NB4 (cell line): ENCODE measurements at regions not wholly inside any gene's neighbourhood (a gene's known extent, or its start where the extent isn't known, plus 50 kb on each side); places are given as distances from the start of the nearest gene placed in this dataset.
A peak's percentile ranks its signal among the peaks of the same experiment; 100 is the strongest.
"Not testable (repeated sequence)": the region's sequence is repeated elsewhere in the genome, so short reads cannot be mapped to it uniquely, and the experiment has no call there.

Source experiments
- DNase-seq: peaks from one replicate; pipeline ENCODE4 v3.0.0; 2010; ENCODE audit warnings: low read depth
- H3K4me3 ChIP-seq: one replicate; pipeline ENCODE4 v1.5.1; 2011; ENCODE audit warnings: mild to moderate bottlenecking, low read depth, low read length, moderate library complexity
- CTCF ChIP-seq: IDR thresholded peaks from one replicate; pipeline ENCODE4 v1.5.1; 2012; ENCODE audit warnings: low read depth, low read length
- MYC ChIP-seq: IDR thresholded peaks from 2 replicates; pipeline ENCODE4 v1.6.1; 2011; ENCODE audit warnings: low read depth, low read length
- POLR2A ChIP-seq: IDR thresholded peaks from 2 replicates; pipeline ENCODE4 v1.6.1; 2011; ENCODE audit warnings: mild to moderate bottlenecking; ENCODE audit not compliant: insufficient read length; ENCODE audit errors: extremely low read depth

- peak; percentile 21 for TF ChIP-seq CTCF
- not testable (repeated sequence) for H3K4me3 ChIP-seq, DNase-seq
These were observed 1329.8 kb downstream of the RPIA start for GRCh38 chr2:90021234-90021633.

- H3K4me3 ChIP-seq, DNase-seq: not testable (repeated sequence)
- peak; percentile 8 for TF ChIP-seq CTCF
These were observed 1335.8 kb downstream of the RPIA start for GRCh38 chr2:90027231-90027643.

GRCh38 chr2:90028381-90029079, 1337.1 kb downstream of the RPIA start:
- H3K4me3 ChIP-seq: not testable (repeated sequence)
- peak; percentile 12 for DNase-seq

GRCh38 chr2:90029080-90029428, 1337.6 kb downstream of the RPIA start:
- not testable (repeated sequence) for DNase-seq, H3K4me3 ChIP-seq

GRCh38 chr2:90032269-90032668, 1340.8 kb downstream of the RPIA start:
- not testable (repeated sequence) for DNase-seq, H3K4me3 ChIP-seq

- peak; percentile 23 for DNase-seq
- not testable (repeated sequence) for H3K4me3 ChIP-seq
These were observed 1344.9 kb downstream of the RPIA start for GRCh38 chr2:90036335-90036734.

GRCh38 chr2:90039093-90039492, 1347.6 kb downstream of the RPIA start:
- H3K4me3 ChIP-seq, DNase-seq: not testable (repeated sequence)

- DNase-seq, H3K4me3 ChIP-seq: not testable (repeated sequence)
These were observed 1356.3 kb downstream of the RPIA start for GRCh38 chr2:90047776-90048175.

GRCh38 chr2:90052113-90052631, 1360.7 kb downstream of the RPIA start:
- not testable (repeated sequence) for DNase-seq, H3K4me3 ChIP-seq

GRCh38 chr2:90069290-90069894, 1377.9 kb downstream of the RPIA start:
- no peak overlapping the region for H3K4me3 ChIP-seq
- TF ChIP-seq MYC: no peak
- TF ChIP-seq CTCF: peak; percentile 95
- TF ChIP-seq POLR2A: no peak
- DNase-seq: peak; percentile 54

GRCh38 chr2:90076311-90076710, 1384.8 kb downstream of the RPIA start:
- DNase-seq: no peak
- TF ChIP-seq POLR2A (no peak), CTCF (no peak)
- H3K4me3 ChIP-seq: no peak overlapping the region
